DMS153 treated with DMSO at 0.1 percent for 48 hours (cell line): ENCODE measurements at regions not wholly inside any gene's neighbourhood (a gene's known extent, or its start where the extent isn't known, plus 50 kb on each side); places are given as distances from the start of the nearest gene placed in this dataset.
"Not testable (repeated sequence)": the region's sequence is repeated elsewhere in the genome, so short reads cannot be mapped to it uniquely, and the experiment has no call there.

Experiments used
- DNase-seq: peaks from one replicate; lab custom pipeline; 2025; ENCODE audit not compliant: unreplicated experiment; lab: John Stamatoyannopoulos, UW

GRCh38 chr1:25134307-25134706 is 98.0 kb downstream of the SYF2 start:
- DNase-seq = no peak

DNA sequence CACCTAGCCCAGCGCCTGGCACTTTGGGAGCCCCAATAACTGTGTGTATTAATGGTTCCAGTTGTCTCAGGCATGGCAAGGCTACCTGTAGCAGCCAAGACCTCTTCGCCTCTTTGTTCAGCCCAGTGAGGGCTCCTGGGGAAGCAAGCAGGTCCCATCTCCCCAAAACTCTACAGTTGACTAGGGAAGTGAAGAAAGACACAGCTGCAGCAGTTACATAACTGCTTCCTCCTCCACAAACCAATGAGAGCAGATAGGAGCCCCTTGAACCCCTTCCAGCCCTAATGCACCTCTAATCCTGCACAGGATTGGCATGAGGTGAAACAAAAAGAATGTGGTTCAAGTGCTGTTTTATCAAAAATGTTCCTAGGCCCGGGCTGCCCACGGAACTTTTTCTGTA is 100.5 kb downstream of the SYF2 start:
- no peak for DNase-seq

GRCh38 chr1:25130895-25131294 is 101.4 kb downstream of the SYF2 start:
- no peak for DNase-seq

DNA sequence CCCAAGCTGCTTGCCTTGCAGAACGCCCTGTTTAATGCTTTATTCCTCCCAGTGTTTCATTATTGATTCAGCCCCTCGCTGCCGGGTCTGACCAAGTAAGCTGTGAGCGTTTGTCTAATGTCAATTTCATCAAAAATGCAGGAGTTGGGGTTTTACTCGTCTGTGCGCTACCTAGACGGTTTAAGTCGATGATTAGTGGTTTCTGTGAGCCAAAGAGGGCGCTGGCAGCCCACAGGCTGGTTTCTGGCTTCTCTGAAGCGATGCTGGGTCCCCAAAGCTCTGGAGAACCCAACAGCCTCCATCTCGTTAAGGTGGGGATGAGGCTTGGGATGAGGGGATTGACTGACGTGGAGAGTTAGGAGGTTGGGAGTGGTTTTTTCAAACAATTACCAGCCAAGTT is 102.9 kb downstream of the SYF2 start:
- no peak for DNase-seq

GRCh38 chr1:25128121-25128621 is 104.1 kb downstream of the SYF2 start:
- DNase-seq = no peak

DNA sequence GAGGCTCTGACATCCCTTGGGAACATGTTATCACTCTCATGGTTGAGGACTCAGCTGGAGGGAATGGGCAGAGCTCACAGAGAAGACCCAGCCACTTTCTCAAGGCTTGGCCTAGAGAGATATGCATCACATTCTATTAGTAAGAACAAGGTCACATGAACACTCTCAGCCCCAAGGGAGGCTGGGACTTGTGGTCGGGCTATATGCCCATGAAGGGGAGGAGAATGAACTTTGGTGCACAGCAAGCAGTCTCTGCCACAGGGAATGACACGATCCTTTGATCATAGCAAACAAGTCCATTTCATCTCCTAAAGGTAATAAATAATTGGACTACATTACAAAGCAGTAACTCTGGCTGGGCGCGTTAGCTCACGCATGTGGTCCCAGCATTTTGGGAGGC is 105.7 kb downstream of the SYF2 start:
- no peak for DNase-seq

DNA sequence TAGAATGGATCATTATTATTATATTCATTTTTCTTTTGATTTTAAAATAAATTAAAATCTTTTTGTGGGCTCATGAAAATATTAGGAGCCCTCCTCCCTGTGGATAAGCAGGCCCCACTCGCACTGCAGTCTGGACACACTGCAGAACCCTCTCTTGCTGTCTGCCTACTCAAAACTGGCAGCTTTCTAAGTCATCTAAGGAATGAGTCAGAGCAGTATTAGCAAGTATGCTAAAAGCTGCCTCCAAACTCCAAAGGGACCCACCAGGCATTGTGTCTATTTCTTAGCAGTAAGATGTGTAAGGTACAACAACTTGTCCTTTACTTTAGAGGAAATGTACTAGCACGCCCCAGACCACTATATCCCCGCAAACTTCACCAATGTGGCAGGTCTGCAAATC is 108.8 kb downstream of the SYF2 start:
- DNase-seq = no peak

- DNase-seq = no peak
Measured at GRCh38 chr1:25122747-25123146, 109.6 kb downstream of the SYF2 start.

GRCh38 chr1:25120281-25120680 is 112.0 kb downstream of the SYF2 start:
- no peak for DNase-seq

DNA sequence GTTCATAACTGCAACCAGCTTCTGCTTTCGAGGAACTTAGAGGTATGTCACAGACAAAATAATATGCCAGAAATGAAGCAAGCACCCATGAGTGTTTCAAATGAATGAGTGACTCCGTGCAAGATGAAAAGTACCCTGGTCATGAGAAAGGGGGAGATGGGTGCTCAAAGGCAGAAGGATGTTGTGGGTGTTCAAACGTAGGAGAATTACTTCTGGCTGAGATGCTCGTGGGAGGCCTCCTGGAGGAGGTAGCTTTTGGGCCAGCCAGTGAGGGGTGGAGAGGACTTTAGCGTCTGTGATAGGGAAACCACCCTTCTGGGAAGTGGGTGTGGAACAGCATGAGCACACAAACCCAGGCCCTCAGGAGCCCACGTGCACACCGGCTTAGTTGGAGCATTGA is 113.8 kb downstream of the SYF2 start:
- DNase-seq = no peak

GRCh38 chr1:25117233-25117823 is 115.0 kb downstream of the SYF2 start:
- no peak for DNase-seq

DNA sequence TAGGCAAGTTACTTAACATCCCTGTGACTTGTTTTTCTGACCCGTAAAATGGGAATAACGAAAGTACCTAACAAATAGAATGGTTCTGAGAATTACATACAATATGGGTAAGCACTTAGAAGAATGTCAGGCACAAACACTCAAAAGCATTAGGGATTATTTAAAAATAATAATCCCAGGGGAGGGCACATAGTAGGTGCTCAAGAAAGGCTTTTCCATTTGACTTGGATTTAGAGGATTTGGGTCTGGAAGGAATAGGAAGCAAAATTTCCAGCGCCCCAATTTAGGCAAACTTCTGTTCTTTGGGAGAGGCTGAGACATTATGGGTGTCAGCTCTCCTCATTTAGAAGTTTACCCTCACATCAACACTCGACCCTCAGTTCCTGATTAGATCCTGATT is 115.5 kb downstream of the SYF2 start:
- DNase-seq = no peak

DNA sequence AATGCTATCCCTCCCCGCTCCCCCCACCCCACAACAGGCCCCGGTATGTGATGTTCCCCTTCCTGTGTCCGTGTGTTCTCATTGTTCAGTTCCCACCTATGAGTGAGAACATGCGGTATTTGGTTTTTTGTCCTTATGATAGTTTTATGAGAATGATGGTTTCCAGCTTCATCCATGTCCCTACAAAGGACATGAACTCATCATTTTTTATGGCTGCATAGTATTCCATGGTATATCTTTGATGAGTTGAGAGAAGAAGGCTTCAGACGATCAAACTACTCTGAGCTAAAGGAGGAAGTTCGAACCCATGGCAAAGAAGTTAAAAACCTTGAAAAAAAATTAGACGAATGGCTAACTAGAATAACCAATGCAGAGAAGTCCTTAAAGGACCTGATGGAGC is 116.2 kb downstream of the SYF2 start:
- DNase-seq = not testable (repeated sequence)

DNA sequence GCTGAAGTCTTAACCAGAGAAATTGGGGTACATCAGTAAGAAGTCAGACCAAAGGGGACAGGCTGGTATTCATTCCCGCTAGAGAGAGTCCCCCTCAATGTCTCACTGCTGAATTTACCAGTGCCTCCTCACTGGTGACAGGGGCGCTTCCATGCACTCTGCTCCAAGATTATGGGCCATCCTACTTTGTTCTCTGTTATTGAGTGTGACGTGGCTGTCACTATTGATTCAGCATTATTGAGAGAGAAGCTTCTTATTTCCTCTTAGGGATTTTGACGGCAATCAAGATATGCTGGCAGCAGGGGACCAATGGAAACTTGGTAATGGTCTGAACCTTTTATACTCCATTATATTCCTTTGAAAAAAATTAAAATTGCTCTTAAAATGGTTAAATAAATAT is 118.6 kb downstream of the SYF2 start:
- DNase-seq = no peak

- no peak for DNase-seq
Measured at GRCh38 chr1:25113086-25113485, 119.2 kb downstream of the SYF2 start.

GRCh38 chr1:25112400-25112799 is 119.9 kb downstream of the SYF2 start:
- DNase-seq = no peak

DNA sequence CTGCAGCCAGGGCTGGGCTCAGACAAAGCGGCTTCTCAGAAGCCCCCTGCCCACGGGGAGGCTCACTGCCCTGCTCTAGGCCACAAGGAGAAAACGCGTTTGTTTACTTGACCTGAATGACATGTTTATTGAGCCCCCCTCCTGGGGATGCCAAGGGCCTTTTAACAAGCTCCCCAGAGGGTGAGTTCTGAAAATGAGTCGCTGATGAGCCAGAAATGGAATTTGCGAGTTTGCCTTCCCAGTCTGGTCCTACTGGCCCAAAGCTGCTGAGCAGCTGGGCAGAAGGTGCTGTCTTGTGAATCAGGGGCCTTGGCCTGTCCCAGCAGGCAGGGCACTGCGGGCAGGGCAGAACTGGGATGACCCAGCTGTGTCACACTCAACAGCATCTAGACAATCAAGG is 120.6 kb downstream of the SYF2 start:
- DNase-seq = no peak

- DNase-seq = no peak
Measured at GRCh38 chr1:25110485-25110884, 121.8 kb downstream of the SYF2 start.

GRCh38 chr1:25110036-25110435 is 122.3 kb downstream of the SYF2 start:
- no peak for DNase-seq

- DNase-seq = no peak
Measured at GRCh38 chr1:25109531-25109951, 122.8 kb downstream of the SYF2 start.

GRCh38 chr1:25107643-25108010 is 124.7 kb downstream of the SYF2 start:
- DNase-seq = no peak

DNA sequence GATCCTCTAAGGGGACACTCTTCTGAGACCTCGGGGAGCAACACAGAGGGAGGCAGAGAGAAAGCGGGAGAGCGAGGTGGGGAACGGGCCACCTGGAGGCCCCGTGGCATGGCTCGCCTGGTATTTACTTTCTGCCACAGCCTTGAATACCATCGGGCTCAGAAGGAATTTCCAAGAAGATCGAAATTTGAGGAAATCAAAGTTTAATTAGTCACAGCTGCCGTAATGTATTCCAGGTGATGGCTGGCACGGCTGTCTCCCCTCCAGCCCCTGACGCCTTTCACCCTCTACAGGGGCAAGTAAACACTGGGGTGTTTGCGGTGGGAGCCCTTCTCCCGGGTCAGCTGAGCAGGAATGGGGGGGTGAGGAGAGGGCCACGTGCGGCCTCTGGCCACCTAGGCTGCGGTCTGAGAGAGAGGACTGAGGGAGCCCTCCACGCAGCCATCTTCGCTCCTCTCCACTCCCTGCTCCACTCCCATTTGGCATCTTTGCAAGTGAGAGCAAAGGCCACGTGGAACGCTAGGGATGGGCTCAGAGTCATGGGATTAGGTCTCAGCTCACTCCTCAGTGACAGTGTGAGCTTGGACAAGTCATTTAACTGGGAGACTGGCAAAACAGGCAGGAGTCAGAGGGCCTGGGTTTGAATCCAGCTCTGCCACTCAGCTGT is 125.2 kb downstream of the SYF2 start:
- no peak for DNase-seq

- no peak for DNase-seq
Measured at GRCh38 chr1:25106352-25106751, 126.0 kb downstream of the SYF2 start.
